ENCODE measurements at regions not wholly inside any gene's neighbourhood (a gene's known extent, or its start where the extent isn't known, plus 50 kb on each side); places are given as distances from the start of the nearest gene placed in this dataset.

GRCh38 chr14:98622208-98623051, 649.6 kb downstream of the BCL11B start (continued):
- no peak for TF ChIP-seq PRDM10 (tag by site-specific recombination; IDR thresholded peaks at IDR 0.05)

- Histone ChIP-seq H3K27ac (ENCODE audit: extremely low read depth, low read depth, low read length) (no peak overlapping the region), H3K4me3 (ENCODE audit: low read depth, low read length) (no peak overlapping the region), H3K9me3 (ENCODE audit: control insufficient read depth, insufficient read depth, low read depth, low read length) (no peaks in the 10 kb centered on the region), H3K4me1 (ENCODE audit: control insufficient read depth, insufficient read depth, low read length) (peaks cover 3% of the 10 kb centered on the region; the same call in 1 of the 2 replicates), H3K36me3 (ENCODE audit: control insufficient read depth in 2 of 2, insufficient read depth in 1 of 2, low read length in 2 of 2) (no peaks in the 10 kb centered on the region)
- CTCF ChIA-PET: no interaction called here
- POLR2A ChIA-PET: no interaction called here
- TF ChIP-seq ZNF623 (tag by site-specific recombination; IDR thresholded peaks at IDR 0.05) (no peak), IKZF3 (tag by site-specific recombination; IDR thresholded peaks at IDR 0.05) (no peak), ZNF549 (tag by site-specific recombination; IDR thresholded peaks at IDR 0.05) (no peak), HOXD13 (CRISPR knock-in tag; IDR thresholded peaks at IDR 0.05; ENCODE audit: borderline replicate concordance) (no peak), KLF17 (tag by site-specific recombination; IDR thresholded peaks at IDR 0.05) (no peak), ZNF530 (tag by site-specific recombination; IDR thresholded peaks at IDR 0.05; ENCODE audit: low read depth) (no peak), SP3 (tag by site-specific recombination; IDR thresholded peaks at IDR 0.05) (no peak), SCRT1 (tag by site-specific recombination; IDR thresholded peaks at IDR 0.05; ENCODE audit: borderline replicate concordance) (no peak), ZNF121 (tag by site-specific recombination; IDR thresholded peaks at IDR 0.05) (no peak), ZNF292 (tag by site-specific recombination; IDR thresholded peaks at IDR 0.05; ENCODE audit: borderline replicate concordance, low read depth) (no peak), HOXC10 (CRISPR knock-in tag; IDR thresholded peaks at IDR 0.05) (no peak)
Observed at GRCh38 chr14:98623788-98624415, 648.1 kb downstream of the BCL11B start.

GRCh38 chr14:98633380-98633779, 638.6 kb downstream of the BCL11B start:
- ChIA-PET CTCF (interaction anchor here (0.6 kb wide), 1 partner anchor 13 kb away, joined by 3 read pairs; no protein-coding TSS in a partner anchor), POLR2A (no interaction called here)
- Histone ChIP-seq H3K9me3 (ENCODE audit: control insufficient read depth, insufficient read depth, low read depth, low read length) (no peaks in the 10 kb centered on the region), H3K27ac (ENCODE audit: extremely low read depth, low read depth, low read length) (no peak overlapping the region), H3K4me3 (ENCODE audit: low read depth, low read length) (no peak overlapping the region), H3K4me1 (ENCODE audit: control insufficient read depth, insufficient read depth, low read length) (peaks cover 2% of the 10 kb centered on the region; the same call in 1 of the 2 replicates), H3K36me3 (ENCODE audit: control insufficient read depth in 2 of 2, insufficient read depth in 1 of 2, low read length in 2 of 2) (no peaks in the 10 kb centered on the region)
- TF ChIP-seq ZNF341 (tag by site-specific recombination; IDR thresholded peaks at IDR 0.05; ENCODE audit: low read depth) (no peak), ZNF133 (tag by site-specific recombination; IDR thresholded peaks at IDR 0.05) (no peak), ZNF280D (tag by site-specific recombination; IDR thresholded peaks at IDR 0.05) (no peak), ZNF155 (tag by site-specific recombination; IDR thresholded peaks at IDR 0.05) (no peak)
